M059J (cell line): ENCODE measurements at regions not wholly inside any gene's neighbourhood (a gene's known extent, or its start where the extent isn't known, plus 50 kb on each side); places are given as distances from the start of the nearest gene placed in this dataset.

ENCODE experiments used
- DNase-seq: peaks from one replicate; pipeline ENCODE4 v3.0.0-alpha.2; 2012; ENCODE audit warnings: low read depth

DNA sequence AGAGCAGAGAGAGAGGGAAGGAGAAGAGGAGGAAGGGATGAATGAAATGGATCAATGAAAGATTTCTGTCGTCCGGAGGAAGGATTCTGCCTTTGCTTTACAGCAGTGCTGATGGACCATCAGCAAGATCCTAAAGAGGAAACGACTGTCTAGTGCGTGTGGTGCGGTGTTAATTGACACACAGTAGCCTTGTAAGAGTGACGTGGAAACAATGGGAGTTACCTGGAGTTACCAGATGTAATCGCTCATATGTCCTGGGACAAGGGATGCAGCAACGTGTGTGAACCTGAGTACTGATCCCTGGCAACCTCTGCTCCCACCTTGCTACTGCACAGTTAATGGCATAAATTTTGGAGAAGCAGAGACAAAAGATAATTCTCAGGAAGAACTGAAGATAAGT lies 62.6 kb upstream of the TPRG1 start:
- DNase-seq: no peak

DNA sequence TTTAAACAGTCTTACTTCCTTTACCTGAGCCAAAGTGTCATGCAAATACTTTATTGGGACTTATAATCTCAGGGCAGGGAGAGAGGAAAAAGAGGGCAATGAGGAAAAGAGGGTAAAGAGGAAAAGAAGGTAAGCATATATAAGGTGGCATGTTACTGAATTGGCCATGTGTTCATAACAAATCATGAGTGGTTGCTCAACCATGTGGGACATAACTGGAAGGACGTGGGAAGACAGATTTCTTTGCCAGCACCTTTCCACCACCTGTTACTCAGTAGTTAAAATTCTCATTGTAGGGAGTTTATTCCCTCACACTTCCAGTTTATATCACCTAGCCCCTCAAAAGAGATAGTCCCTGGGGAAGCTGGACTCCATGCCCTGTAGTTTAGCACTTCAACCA lies 54.7 kb upstream of the TPRG1 start:
- no peak for DNase-seq

DNA sequence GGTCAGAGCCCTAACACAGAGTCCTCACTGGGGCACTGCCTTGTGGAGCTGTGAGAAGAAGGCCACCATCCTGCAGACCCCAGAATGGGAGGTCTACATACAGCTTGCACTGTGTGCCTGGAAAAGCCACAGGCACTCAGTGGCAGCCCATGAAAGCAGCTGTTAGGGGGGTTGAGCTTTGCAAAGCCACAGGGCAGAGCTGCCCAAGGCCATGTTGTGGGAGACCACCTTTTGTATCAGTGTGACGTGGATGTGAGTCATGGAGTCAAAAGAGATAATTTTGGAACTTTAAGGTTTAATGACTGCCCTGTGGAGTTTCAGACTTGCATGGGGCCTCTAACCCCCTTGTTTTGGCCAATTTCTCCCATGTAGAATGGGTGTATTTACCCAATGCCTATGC lies 52.9 kb upstream of the TPRG1 start:
- no peak for DNase-seq

DNA sequence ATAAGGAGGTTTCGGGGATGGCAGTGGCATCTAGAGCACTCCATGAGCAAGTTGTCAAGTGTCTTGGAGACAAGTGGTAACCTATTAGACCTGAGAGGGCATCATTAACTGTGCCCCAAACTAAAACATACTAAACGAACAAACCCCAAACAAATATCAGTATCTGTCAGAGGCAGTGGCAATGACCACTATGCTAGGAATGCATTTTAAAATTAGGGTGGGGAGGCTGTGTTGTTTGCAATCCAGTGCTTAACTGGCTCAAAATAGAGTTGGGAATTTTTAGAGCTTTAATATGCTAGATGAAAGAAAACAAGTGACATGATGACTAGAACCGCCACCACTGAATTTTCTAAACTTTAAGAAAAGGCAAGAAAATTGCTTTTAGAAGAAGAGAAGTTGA lies 51.8 kb upstream of the TPRG1 start:
- no peak for DNase-seq

DNA sequence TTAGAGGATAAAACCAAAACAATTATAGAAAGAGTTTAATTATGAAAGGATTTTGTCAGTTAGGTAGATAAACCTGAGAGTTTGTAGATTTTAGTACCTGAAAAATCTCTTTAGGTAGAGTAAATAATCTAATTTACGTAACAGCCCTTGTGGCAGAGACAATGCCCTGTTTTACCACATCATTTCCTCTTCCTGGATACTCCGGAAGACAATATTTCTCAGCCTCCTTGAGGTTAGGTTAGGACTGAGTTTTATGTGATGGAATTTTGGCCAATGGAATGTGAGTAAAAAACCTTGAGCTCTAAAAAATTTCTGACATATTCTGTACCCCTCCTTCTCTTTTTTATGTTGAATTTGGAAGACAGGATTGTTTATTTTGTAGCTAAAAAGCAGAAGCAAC lies 50.7 kb upstream of the TPRG1 start:
- DNase-seq: peak; percentile 20
